ENCODE measurements at regions not wholly inside any gene's neighbourhood (a gene's known extent, or its start where the extent isn't known, plus 50 kb on each side); places are given as distances from the start of the nearest gene placed in this dataset.

- TF ChIP-seq CTCF (IDR thresholded peaks at IDR 0.05), result no peak
- no peak for TF ChIP-seq POLR2A (IDR thresholded peaks at IDR 0.05)
These were observed 338.8 kb upstream of the REG3G start for GRCh38 chr2:78686625-78687153.
